ENCODE measurements at regions not wholly inside any gene's neighbourhood (a gene's known extent, or its start where the extent isn't known, plus 50 kb on each side); places are given as distances from the start of the nearest gene placed in this dataset.
"Not testable (repeated sequence)": the region's sequence is repeated elsewhere in the genome, so short reads cannot be mapped to it uniquely, and the experiment has no call there.

DNA sequence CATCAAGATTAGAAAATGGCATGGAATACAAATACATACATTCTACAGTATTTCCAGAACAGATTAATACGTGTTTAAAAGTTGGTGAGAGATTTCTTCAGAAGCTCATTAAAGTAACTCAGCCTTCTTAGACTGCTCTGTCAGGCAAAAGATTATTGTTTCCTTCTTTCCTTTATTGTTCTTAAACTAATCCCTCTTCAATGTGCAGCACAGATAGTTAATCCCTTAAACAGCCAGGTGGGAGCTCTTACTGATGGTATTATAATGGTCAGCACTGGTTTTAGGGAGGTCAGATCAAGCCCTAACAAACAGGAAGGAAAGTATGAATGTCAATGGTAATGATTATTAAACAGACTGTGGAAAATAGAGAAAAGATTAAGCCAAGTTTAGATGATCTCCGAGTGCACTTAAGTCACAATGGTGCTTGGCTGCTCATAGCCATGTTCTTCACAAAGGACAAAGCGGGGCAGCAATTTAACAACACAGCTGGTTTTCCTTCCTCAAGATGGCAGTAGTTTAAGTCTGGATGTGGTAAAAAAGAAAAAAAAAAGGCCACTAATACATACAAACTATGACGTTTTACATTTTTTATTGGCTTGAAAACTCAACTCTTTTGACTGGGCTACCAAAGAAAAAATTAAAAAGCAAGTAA, 992.6 kb downstream of the PCDH9 start:
- DNase-seq: no peak

DNA sequence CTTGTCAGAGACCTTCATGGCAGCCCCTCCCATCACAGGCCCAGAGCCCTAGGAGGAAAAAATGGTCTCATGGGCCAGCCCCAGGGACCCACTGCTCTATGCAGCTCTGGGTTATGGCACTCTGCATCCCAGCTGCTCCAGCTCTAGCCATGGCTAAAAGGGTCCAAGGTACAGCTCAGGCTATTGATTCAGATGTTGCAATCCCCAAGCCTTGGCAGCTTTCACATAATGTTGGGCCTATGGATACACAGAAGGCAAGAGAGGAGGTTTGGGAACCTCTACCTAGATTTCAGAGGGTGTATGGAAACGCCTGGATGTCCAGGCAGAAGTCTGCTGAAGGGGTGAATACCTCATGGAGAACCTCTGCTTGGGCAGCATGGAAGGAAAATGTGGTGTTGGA, 996.0 kb downstream of the PCDH9 start:
- DNase-seq: no peak

DNA sequence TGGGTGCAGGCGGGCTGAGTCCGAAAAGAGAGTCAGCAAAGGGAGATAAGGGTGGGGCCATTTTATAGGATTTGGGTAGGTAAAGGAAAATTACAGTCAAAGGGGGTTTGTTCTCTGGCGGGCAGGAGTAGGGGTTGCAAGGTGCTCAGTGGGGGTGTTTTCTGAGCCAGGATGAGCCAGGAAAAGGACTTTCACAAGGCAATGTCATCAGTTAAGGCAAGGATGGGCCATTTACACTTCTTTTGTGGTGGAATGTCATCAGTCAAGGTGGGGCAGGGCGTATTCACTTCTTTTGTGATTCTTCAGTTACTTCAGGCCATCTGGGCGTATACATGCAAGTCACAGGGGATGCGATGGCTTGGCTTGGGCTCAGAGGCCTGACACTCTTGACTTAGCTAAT, 998.2 kb downstream of the PCDH9 start:
- not testable (repeated sequence) for DNase-seq

DNA sequence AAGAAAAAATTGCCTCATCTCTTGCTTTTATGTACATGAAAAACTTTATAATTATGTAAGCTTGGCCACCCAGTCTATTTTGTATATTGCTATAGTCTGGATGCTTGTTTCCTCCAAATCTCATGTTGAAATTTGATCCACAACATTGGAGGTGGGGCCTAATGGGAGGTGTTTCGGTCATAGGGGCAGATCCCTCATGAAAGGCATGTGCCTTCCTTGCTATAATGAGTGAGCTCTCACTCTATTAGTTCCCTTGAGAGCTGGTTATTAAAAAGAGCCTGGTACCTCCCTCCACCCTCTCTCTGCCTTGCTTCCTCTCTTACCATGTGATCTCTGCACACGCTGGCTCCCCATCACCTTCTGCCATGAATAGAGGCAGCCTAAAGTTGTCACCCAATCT, 1005.1 kb downstream of the PCDH9 start:
- no peak for DNase-seq

DNA sequence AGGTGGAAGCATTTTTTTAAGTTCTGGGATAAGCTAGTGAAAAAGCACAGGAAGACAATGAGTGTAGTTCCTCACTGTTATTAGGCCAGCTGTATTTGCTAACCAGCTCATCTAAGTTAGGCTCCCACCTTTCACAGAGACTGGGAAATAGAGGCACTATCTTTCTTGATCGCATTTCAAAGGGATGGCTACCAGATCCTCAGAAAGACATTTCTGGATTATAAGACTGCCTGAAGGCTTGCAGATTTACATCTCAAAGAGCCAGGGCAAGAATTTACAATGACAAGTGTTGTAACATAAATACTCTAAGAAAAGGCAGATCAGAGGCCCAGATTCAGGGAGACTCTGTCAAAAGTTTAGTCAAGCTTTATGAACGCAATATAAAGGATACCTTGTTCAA, 1005.5 kb downstream of the PCDH9 start:
- no peak for DNase-seq

DNA sequence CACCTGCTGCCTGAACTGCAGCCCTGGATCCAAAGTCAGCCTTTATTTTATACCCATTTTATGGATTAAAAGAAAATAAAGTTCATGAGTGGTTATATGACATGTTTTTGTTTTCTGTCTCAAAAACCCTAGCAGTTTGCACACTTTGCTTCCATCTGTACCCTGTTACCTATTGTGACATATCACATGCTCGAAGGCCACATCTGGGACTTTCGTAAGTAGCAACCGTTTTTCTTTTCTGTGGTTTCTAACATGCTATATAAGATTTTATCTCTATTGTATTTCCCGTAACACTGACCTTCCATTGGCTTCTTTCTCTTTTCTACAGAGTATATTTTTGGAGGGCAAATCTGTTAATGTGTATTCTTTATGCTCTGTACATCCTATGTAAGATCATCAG, 1007.2 kb downstream of the PCDH9 start:
- DNase-seq: no peak

DNA sequence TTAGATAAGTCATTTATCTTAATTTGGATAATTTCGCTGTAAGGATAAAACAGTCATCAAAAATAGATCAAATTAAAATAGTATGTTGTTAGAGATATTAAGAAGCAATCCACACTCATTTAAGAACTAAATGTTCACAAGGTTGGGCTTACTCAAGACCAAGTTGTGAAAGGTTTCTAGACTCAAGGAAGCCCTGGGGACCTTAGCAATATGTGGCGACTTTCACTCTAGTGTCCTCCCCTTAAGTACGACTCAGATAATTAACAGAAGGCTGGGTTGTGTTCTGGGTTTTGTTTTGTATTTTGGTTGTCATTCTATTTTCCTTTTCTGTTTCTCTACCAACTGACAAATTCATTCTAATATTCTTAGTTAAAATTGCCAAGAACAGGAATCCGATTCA, 1008.0 kb downstream of the PCDH9 start:
- DNase-seq: no peak

DNA sequence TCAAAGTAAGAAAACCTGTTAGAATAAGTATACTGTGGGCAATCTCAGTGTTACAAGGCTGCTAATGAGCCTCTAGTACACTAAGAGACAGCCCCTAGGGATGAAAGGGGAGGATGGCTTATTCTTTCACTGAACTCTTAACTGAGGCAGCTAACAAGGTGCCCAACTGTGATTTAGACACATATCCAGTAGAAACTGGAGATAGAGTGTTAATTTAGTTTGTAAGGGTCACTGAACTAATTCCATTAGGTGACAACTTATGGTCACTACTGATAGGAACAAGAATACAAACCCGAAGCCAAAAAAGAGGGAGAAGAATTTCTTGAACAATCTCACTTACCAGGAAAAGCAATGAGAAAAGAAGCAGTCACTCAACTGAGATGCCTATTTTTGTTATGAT, 1010.6 kb downstream of the PCDH9 start:
- no peak for DNase-seq

DNA sequence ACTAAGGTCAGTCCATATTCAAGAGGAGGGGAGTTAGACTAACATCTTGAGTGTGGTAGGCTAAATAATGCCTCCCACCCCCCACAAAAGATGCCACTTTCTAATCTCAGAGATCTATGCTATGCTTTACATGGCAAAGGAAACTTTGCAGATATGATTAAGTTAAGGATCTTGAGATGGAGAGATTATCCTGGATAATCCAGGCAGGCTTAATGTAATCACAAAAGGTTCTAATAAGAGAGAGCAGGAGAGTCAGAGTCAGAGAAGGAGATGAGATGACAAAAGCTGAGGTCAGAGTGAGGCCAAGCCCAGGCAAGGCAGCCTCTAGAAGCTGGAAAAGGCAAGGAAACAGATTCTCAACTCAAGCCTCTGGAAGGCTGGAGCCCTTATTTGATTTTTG, 1011.6 kb downstream of the PCDH9 start:
- no peak for DNase-seq

DNA sequence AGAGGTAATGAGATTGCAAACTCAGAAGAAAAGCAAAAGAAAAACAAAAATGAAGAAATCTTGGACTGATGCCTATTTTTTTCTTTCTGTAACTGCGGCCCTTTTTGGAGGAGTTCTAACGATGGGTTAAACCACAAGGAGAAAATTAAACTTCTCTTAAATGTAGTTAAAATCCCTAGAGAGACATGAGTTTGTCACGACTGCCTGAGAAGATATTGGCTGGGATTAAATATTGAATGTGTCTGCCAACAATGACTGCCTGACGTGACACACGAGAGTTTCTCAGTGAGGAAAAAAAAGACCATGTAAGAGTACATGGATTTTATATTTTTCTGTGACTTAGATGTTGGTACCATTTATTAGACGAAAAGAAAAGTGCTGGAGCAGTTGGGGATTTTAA, 1013.4 kb downstream of the PCDH9 start:
- DNase-seq: no peak

DNA sequence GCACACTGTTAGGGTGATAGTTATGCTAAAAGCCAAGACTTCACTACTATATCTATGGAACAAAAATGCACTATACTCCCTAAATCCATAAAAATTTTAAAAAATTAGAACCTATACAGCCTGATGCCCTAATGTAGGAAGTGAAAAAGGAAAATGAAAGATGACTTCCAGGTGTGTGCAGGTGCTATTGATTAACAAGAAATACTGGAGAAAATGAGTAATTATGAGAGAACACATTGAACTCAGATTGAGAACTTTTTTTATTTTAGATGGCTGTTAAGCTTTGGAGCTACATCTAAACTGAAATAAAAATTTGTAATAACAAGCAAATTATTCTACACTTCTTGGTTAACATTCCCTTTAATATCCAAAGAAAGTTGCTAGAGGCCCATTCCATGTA, 1015.7 kb downstream of the PCDH9 start:
- no peak for DNase-seq

DNA sequence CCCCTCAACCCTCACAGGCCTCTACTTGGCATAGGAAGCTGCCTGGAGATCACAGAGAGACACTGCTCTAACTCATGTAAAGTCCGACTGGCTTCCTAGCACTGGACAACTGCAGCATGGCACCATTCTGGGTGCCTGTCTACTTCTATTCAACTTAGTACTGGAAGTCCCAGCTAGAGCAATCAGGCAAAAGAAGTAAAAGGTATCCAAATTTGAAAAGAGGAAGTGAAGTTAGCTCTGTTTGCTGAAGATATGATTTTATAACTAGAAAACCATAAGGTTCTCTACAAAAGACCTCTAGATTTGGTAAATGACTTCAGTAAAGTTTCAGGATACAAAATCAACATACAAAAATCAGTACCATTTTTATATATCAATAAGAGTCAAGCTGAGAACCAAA, 1017.6 kb downstream of the PCDH9 start:
- no peak for DNase-seq

DNA sequence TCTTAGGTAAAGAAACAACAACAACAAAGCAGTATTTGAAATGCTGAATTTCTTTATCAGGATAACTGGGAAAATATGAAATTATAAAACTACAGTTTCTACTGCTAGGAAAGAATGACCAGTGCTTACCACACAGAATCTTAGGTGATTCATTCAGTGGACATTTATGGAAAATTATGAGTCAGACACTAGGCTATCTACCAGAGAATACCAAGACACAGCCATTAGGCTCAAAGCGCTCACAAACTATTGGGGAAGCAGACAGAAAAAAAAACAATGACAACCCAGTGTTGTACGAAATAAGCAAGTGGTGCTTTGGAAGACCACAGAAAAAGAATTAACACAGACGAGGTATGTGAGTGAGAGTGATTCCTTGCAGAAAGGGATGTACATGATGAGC, 1019.5 kb downstream of the PCDH9 start:
- no peak for DNase-seq

DNA sequence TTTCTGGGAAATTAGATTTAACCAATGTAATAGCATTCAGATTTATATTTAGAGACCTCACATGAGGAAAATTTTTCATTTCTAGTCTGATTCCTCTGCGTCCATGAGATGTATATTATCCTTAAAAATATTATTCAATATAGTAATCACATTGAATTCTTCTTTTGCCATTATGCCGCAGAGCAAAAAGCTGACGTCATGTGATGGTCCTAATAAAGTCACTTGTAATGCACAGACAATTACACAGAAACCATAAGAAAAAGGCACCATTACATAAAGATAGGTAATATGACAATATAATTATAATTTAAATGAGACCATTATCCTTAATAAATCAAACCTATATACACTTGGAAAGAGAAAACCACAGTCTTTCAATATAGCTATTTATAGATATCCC, 1021.5 kb downstream of the PCDH9 start:
- DNase-seq: no peak

DNA sequence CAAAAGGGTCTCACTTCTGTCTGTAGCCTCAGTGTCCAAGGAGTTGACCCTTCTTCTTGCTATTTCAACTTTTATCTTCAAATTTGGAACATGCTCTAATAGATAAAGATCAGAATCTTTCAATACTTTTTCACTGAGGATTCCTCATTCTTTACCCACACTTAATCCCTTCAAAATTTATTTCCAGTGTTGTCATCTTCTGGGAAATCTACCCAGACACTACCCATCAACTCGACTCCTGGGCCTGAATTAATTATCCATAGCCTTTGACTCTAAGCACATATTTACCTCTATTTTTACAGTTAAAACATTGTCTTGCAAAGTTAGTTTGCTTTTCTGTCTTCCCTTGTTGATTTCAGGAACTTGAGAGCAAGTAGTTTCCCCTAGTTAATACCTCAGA, 1022.5 kb downstream of the PCDH9 start:
- DNase-seq: no peak

DNA sequence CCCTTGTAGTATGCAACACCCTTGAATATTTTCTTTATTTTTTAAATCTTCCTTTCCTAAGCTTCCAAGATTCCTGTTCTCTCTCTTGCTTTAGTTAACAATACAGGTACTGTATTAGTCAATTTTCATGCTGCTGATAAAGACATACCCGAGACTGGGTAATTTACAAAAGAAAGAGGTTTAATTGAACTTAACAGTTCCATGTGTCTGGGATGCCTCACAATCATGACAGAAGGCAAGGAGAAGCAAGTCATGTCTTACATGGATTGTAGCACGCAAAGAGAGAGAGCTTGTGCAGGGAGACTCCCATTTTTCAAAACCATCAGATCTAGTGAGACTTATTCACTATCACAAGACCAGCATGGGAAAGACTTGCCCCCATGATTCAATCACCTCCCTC, 1024.3 kb downstream of the PCDH9 start:
- DNase-seq: no peak

DNA sequence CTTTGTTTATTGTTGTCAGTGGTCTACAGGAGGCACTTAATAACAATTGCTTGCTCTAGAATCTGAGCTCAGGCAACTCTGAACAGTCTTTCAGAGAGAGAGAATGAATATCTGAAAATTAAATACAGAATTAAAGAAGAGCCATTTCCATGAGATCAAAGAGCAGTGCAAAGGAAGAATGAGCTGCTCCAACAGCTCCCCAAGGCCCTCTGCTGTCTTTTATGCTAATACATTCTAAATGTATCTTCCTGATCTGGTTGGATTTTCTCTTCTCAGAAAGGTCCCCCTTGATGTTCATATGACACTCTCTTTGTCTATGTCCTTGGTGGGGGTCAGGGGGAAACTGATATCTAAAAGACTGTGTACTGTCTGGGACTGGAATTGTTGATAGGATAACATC, 1029.6 kb downstream of the PCDH9 start:
- DNase-seq: no peak

DNA sequence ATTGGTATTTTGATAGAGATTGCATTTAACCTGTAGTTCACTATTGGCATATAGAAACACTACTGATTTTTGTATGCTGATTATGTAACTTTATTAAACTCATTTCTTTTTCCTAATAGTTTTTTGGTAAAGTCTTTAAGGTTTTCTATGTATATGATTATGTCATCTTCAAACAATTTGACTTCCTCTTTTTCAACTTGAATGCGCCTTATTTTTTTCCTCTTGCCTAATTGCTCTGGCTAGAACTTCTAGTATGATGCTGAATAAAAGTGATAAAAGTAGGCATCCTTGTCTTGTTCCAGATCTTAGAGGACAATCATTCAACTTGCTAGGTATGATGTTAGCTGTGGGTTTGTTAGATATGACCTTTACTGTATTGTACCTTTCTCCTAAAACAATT, 1034.9 kb downstream of the PCDH9 start:
- DNase-seq: no peak

DNA sequence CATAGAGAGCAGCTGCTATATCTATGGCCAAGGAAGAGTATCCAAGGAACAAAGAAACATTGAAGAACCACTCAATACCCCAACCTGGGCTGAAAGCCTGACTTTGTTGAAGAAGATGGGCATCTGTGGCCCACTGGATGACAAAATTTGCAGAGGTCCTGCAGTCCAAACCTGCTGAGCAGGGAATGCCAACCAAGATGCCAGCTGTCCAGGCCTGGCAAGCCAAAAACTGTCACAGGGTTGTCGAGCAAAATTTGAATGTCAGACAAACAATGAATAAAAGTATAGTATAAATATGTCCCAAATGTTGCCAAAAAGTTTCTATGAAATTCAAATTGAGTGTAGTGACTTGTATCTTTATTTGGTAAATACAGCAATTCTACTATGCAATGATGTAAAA, 1040.2 kb downstream of the PCDH9 start:
- DNase-seq: no peak

DNA sequence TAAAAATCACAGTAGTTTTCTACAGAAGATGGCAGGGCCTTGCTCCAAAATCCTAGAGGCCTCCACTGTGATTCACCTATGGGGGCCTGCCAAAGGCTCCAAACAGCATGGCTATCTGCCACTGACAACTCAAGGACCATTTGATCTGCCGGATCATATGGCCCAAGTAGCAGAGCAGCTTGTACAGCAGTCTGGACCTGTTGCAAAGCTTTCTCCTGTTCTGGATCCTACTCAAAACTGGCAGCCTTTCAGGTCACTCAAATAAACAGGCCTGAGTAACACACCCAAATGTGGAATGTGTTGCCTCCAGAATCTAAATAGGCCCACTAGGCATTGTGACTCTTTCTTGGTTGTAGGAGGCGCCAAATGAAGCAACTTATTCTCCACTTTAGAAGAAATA, 1049.3 kb downstream of the PCDH9 start:
- DNase-seq: no peak

DNA sequence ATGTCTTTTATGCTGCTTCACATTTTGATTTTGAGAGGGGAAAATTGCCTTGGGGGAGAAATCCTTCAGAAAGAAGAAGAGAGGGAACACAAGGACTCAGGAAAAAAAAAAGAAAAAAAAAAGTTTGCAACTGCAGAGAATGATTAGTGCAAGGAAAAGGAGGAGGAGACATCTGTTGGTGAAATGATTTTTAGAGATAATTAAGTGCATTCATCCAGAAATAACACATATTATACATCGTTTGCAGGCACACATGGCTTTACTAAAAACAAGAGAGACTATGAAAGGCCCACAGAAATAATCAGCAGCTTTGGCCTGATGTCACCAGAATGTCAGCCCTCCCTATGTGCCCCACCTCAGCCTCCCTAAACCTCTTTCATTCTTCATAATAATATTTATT, 1058.2 kb downstream of the PCDH9 start:
- no peak for DNase-seq

DNA sequence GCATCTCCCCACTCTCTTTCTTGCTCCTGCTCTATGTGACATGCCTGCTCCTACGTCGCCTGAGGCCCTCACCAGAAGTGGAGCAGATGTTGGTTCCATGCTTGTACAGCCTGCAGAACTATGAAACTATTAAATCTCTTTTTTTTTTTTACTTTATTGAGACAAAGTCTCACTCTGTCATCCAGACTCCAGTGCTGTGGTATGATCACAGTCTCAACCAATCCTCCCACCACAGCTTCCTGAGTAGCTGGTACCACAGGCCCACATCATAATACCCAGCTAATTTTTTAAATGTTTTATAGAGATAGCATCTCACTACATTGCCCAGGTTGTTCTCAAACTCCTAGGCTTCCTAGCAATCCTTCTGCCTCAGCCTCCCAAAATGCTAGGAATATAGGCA, 1067.7 kb downstream of the PCDH9 start:
- DNase-seq: no peak

DNA sequence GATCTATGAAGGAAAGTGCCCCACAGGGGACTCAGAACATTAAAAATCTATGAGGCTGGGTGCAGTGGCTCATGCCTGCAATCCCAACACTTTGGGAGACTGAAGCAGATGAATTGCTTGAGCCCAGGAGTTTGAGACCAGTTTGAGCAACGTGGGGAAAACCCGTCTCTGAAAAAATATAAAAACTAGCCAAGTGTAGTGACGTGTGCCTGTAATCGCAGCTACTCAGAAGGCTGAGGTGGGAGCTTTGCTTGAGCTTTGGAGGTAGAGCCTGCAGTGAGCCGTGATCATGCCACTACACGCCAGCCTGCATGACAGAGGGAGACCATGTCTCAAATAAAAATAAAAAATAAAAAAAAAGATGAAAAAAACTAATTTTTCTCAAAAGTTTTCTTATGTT, 1070.6 kb downstream of the PCDH9 start:
- no peak for DNase-seq

DNA sequence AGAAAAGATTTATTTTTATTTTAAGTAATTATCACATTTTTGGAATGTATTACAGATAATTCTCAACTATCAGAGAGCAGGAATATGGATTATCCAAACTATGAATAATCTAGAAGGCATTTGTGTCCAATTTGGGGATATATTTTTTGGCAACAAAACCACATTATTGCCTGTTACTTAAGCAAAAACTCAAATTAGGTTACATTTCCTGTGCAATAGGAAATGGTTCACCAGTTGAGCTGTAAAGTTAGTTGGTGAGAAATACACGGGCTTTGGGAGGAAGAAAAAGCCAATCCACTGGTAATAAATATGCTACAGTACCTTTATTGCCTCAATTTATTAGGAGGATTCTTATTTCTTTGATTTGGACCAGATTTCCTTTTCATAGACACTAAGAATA, 1075.2 kb downstream of the PCDH9 start:
- no peak for DNase-seq

DNA sequence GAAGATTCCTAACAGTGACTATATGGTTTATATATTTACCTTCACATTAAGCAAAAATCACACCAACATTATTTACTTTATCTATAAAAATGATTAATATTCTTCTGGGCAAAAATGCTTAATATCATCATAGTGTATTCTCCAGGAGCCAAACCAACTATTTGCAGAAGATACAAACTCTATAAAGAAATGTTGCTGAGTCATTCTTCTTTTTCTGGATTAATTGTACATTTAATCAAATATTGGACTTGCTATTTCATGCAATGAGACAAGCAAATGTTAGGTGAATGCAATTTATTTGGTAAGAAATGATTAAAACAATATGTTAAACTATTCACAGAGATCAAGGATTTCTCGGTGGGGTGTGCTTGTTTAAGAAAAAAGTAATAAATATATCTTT, 1075.8 kb downstream of the PCDH9 start:
- DNase-seq: no peak

DNA sequence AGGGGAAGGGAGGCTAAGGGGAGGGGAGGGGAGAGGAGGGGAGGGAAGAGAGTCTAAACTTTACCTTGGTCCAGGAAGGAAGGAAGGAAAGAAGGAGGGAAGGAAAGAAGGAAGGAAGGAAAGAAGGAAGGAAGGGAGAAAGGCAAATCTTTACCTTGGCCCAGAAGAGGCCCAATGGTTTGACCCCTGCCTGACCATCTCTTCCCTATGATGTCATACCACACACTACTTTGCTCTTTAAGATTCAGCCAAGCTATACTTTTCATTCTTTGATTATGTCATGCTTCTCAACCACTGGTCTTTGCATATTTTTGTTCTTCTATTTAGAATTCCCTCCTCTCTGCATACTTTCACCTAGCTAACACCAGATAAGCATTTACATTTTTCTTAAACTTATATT, 1077.5 kb downstream of the PCDH9 start:
- no peak for DNase-seq
